Cardiac fibroblast (primary cell): ENCODE measurements at regions not wholly inside any gene's neighbourhood (a gene's known extent, or its start where the extent isn't known, plus 50 kb on each side); places are given as distances from the start of the nearest gene placed in this dataset.
"Not testable (repeated sequence)": the region's sequence is repeated elsewhere in the genome, so short reads cannot be mapped to it uniquely, and the experiment has no call there.

Source experiments
- DNase-seq, 2 donors: peaks; one replicate each; pipeline versions ENCODE4 v3.0.0 to v3.0.0-alpha.2; 2010; ENCODE audit warnings: low read depth in 2 of 2
- H3K4me3 ChIP-seq, 2 donors: replicated peaks in 1 of 2; 1 replicate in 1 of 2; 2 replicates in 1 of 2; pipeline ENCODE4 v1.5.1; 2011; ENCODE audit warnings: low read depth in 2 of 2, low read length in 2 of 2, mild to moderate bottlenecking in 2 of 2, moderate library complexity in 1 of 2
- CTCF ChIP-seq: IDR thresholded peaks from one replicate; pipeline ENCODE4 v1.5.1; 2011; ENCODE audit warnings: low read depth, mild to moderate bottlenecking, low read length, inconsistent platforms

GRCh38 chr10:23912884-23913404 lies 296.0 kb upstream of the KIAA1217 start:
- TF ChIP-seq CTCF: no peak
- DNase-seq: no peak
- H3K4me3 ChIP-seq: no peak overlapping the region

- TF ChIP-seq CTCF: no peak
- no peak for DNase-seq
- no peak overlapping the region for H3K4me3 ChIP-seq
These were observed 294.3 kb upstream of the KIAA1217 start for GRCh38 chr10:23914641-23915040.

DNA sequence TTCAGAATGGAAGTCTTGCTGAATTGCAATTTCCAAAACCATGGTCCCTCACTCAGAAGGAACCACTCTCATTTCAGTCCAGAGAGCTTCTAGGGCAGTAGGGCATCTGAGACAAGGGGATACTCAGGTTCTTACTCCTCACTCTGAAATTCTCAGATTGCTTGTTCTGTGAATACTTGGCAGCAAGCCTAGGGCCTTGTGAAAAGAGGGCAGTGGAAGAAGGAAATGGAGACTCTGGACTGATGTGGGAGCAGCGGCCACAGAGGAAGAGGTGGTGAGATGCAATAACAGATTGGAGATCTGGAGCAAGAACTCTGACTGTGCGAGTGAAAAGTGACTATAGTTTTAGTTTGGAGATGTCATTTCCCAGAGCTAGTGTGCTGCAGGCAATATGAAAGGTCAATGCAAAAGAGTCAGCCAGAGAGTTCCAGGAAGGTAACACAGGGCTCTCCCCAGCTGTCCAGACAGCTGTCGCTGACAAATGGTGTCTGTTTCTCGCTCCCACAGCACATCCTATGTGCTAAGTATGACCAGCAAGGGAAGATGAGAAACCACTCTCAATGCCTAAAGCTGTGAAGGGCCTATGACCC lies 291.6 kb upstream of the KIAA1217 start:
- no peak for DNase-seq
- H3K4me3 ChIP-seq: no peak overlapping the region
- TF ChIP-seq CTCF: no peak

DNA sequence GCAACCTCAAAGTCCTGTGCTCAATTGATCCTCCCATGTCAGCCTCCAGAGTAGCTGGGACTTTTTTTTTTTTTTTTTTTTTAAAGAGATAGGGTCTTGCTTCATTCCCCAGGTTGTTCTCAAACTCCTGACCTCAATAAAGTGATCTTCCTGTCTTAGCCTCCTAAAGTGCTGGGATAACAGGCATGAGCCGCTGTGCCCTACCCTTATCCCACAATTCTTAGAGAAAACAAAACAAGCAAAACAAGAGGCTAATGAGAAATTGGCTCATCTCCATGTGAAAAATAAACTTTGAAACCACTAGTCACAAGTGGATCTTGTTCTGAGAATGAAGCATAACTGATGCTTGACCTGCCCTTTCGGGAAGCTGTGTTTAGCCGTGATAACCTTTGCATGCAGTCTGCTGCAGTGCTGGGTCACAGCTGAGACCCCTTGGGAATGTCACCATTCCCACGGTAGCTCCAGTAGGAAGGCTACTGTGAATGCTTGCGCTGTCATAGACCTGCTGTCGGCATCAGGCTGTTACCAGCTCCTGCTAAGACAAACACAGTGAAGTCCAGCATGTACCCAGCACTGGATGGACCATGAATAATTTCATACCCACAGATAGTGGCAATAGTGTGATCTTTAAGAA lies 290.7 kb upstream of the KIAA1217 start:
- no peak for DNase-seq
- TF ChIP-seq CTCF: no peak
- H3K4me3 ChIP-seq: no peak overlapping the region

DNA sequence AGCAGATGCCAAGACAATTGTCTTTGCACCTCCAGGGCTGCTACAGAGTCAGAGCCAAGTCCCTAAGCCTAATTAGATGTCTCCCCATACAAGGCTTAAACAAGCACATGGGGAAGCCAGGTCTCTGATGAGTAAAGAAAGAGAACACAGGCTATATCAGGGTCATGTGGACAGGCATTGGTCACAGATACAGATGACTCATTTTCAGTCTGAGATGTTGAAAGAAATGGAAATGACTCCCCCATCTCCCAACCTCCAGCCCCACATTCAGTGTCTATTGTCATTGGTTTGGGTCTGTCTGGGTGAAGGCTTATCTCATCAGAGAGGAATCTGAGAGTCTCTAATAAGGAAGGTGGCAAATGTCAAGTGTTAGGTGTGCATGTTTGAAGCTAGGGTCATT lies 290.1 kb upstream of the KIAA1217 start:
- TF ChIP-seq CTCF: no peak
- peak in 1 of 2 donors; percentile 0 for DNase-seq

DNA sequence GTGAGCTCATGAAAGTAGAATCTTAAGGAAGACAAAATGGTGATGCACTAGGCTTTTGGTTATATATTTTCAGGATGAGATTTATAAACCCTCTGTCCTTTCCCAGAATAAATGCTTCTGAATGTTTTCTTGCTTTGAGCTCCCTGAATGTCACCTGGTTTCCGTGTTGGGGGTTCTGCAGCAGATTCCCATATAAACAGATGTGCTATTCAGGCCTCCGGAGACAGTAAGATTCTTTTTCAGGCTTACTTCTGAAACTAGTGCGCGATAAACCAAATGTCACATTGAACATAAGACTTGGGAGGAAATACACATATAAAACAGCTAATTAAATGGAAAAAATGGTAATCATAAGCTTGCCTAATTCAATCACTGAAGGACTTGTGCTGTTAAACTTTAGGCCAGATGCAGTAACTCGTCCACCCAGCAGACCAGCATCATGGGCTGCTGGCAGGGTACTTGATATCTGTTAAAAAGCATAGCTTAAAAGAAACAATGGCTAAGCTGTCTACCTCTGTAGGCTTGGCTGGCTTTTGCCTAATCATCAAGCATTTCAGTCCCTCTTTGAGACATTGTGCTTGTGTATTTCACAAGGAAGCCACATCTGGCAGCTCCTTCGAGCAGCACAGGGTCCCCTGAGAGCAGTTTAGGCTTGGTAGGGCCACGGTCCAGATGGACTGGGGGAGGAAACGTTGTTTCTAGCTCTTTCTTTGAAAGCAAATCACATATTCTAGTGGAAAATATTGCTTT lies 281.2 kb upstream of the KIAA1217 start:
- TF ChIP-seq CTCF: no peak
- no peak overlapping the region for H3K4me3 ChIP-seq
- DNase-seq: no peak

More for the DNA sequence above, 290.1 kb upstream of the KIAA1217 start:
- H3K4me3 ChIP-seq: no peak overlapping the region

DNA sequence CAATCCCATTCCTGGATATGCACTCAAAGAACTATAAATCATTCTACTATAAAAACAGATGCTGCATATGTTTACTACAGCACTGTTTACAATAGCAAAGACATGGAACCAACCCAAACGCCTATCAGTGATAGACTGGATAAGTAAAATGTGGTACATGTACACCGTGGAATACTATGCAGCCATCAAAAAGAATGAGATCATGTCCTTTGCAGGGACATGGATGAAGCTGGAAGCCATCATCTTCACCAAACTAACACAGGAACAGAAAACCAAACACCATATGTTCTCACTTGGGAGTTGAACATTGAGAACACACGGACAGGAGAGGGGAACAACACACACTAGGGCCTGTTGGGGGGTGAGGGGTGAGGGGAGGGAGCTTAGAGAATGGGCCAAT lies 274.9 kb upstream of the KIAA1217 start:
- DNase-seq, H3K4me3 ChIP-seq: not testable (repeated sequence)
